HepG2 (cell line): ENCODE measurements at regions not wholly inside any gene's neighbourhood (a gene's known extent, or its start where the extent isn't known, plus 50 kb on each side); places are given as distances from the start of the nearest gene placed in this dataset.

Experiments
- ATAC-seq: fragments of 200-7000 bp; cut with Tn5 transposase; 3 replicates; pipeline ENCODE4 v1.9.1; 2020; ENCODE audit warnings: mild to moderate bottlenecking, moderate library complexity
- BruUV-seq: library from RNA; stranded (reverse); fragments of 400-500 nt; replicated peaks from 2 replicates; lab custom pipeline; 2021; lab: Mats Ljungman, UMichigan
- CTCF ChIA-PET: fragments of 300-600 bp; formaldehyde crosslinking; extraction: SDS; loops from one replicate; lab custom pipeline; 2021; ENCODE audit warnings: low total read pairs, inconsistent platforms, low intra/inter-chr PET ratio; lab: Yijun Ruan, JAX
- POLR2A ChIA-PET: fragments of 350-600 bp; sonication (Branson Sonifier 250); formaldehyde crosslinking; loops from one replicate; lab custom pipeline; 2020; ENCODE audit warnings: antibody characterized with exemption, inconsistent platforms; lab: Yijun Ruan, JAX
- DNase-seq: peaks from one replicate; pipeline ENCODE4 v3.0.0-alpha.2; 2015; ENCODE audit warnings: low spot score
- FAIRE-seq: peaks from 3 replicates; lab custom pipeline; 2011; peaks lifted over from hg19 to GRCh38; lab: Jason Lieb, UNC
- H2AFZ ChIP-seq: one replicate; pipeline ENCODE4 v1.6.1; 2011; ENCODE audit warnings: low read length, inconsistent platforms
- H3K27ac ChIP-seq: fragments of 300-600 bp; 3 replicates; pipeline ENCODE4 v1.8.0; 2011; ENCODE audit warnings: mixed run types, mild to moderate bottlenecking, mixed read lengths, low read length, inconsistent platforms; ENCODE audit not compliant: insufficient read depth; ENCODE audit errors: extremely low read length
- H3K27me3 ChIP-seq, 2 experiments: fragments of 200-600 bp in 1 of 2; 2 replicates in 1 of 2; 3 replicates in 1 of 2; pipeline versions ENCODE4 v1.6.0 to v1.8.0; 2011; ENCODE audit warnings: low read length in 2 of 2, mild to moderate bottlenecking in 2 of 2, moderate library complexity in 2 of 2, inconsistent platforms in 1 of 2; ENCODE audit not compliant: insufficient read depth in 2 of 2, control insufficient read depth in 1 of 2
- H3K36me3 ChIP-seq, 2 experiments: fragments of 200-600 bp in 1 of 2; replicated peaks in 1 of 2; 2 replicates in 1 of 2; 3 replicates in 1 of 2; pipeline versions ENCODE4 v1.5.1 to v1.8.0; 2011; ENCODE audit warnings: low read length in 2 of 2, inconsistent platforms in 1 of 2; ENCODE audit not compliant: insufficient read depth in 2 of 2, control insufficient read depth in 1 of 2
- H3K4me1 ChIP-seq: 2 replicates; pipeline ENCODE4 v1.5.1; 2012; ENCODE audit warnings: low read length, inconsistent platforms; ENCODE audit not compliant: insufficient read depth
- H3K4me2 ChIP-seq: 2 replicates; pipeline ENCODE4 v1.6.0; 2011; ENCODE audit warnings: low read depth, low read length, inconsistent platforms
- H3K4me3 ChIP-seq, 3 experiments: fragments of 200-600 bp in 1 of 3; sonication (generic), shearing (Covaris generic) in 1 of 3; replicated peaks in 1 of 3; 2 replicates each; pipeline ENCODE4 v1.5.1; 2011 to 2016; ENCODE audit warnings: low read length in 3 of 3, inconsistent platforms in 2 of 3, low read depth in 2 of 3, mild to moderate bottlenecking in 2 of 3, control low read depth in 1 of 3, mixed read lengths in 1 of 3; ENCODE audit not compliant: insufficient read depth in 1 of 3
- H3K79me2 ChIP-seq: one replicate; pipeline ENCODE4 v1.6.1; 2011; ENCODE audit warnings: low read length, inconsistent platforms; ENCODE audit not compliant: insufficient read depth
- H3K9ac ChIP-seq: 2 replicates; pipeline ENCODE4 v1.6.0; 2011; ENCODE audit warnings: mild to moderate bottlenecking, low read depth, low read length, inconsistent platforms; ENCODE audit not compliant: insufficient read depth
- H3K9me3 ChIP-seq: 2 replicates; pipeline ENCODE4 v1.5.1; 2012; ENCODE audit warnings: mild to moderate bottlenecking, low read length
- H4K20me1 ChIP-seq: 2 replicates; pipeline ENCODE4 v1.6.0; 2011; ENCODE audit warnings: inconsistent platforms, mild to moderate bottlenecking, low read length, moderate library complexity; ENCODE audit not compliant: insufficient read depth
- CEBPB ChIP-seq: IDR thresholded peaks from 2 replicates; pipeline ENCODE4 v1.6.1; 2011; ENCODE audit warnings: low read depth, low read length, improper control_type of control experiment, borderline replicate concordance
- JUN ChIP-seq: sonication (generic); formaldehyde crosslinking; IDR thresholded peaks from 2 replicates; pipeline ENCODE4 v1.4.0; 2020; ENCODE audit warnings: mild to moderate bottlenecking, missing genetic modification reagents
- MED13 ChIP-seq: sonication (generic); formaldehyde crosslinking; IDR thresholded peaks from 2 replicates; pipeline ENCODE4 v1.5.0; 2020; ENCODE audit warnings: missing genetic modification reagents
- MIER3 ChIP-seq: IDR thresholded peaks from 2 replicates; pipeline ENCODE4 v1.6.1; 2016; ENCODE audit warnings: missing compliant biosample characterization, borderline replicate concordance
- MZF1 ChIP-seq: sonication (generic); formaldehyde crosslinking; IDR thresholded peaks from 2 replicates; pipeline ENCODE4 v1.8.1; 2023; ENCODE audit warnings: mild to moderate bottlenecking, missing genetic modification reagents, borderline replicate concordance
- SMAD3 ChIP-seq: sonication (generic); formaldehyde crosslinking; IDR thresholded peaks from 2 replicates; pipeline ENCODE4 v1.4.0; 2020; ENCODE audit warnings: missing genetic modification reagents
- SMAD9 ChIP-seq: sonication (generic); formaldehyde crosslinking; IDR thresholded peaks from 2 replicates; pipeline ENCODE4 v1.5.1; 2020; ENCODE audit warnings: mild to moderate bottlenecking, missing genetic modification reagents
- TFDP1 ChIP-seq: IDR thresholded peaks from 2 replicates; pipeline ENCODE4 v1.6.1; 2016; ENCODE audit warnings: missing compliant biosample characterization, missing genetic modification reagents, borderline replicate concordance
- TSC22D2 ChIP-seq: sonication (generic); formaldehyde crosslinking; IDR thresholded peaks from 2 replicates; pipeline ENCODE4 v1.5.1; 2020; ENCODE audit warnings: missing genetic modification reagents, mild to moderate bottlenecking, borderline replicate concordance
- ZEB1 ChIP-seq: IDR thresholded peaks from 2 replicates; pipeline ENCODE4 v1.6.1; 2012; ENCODE audit warnings: mild to moderate bottlenecking, low read depth, inconsistent platforms; ENCODE audit not compliant: insufficient replicate concordance
- ZFP90 ChIP-seq: sonication (generic); formaldehyde crosslinking; IDR thresholded peaks from 2 replicates; pipeline ENCODE4 v1.8.0; 2022; ENCODE audit warnings: missing genetic modification reagents, mild to moderate bottlenecking, inconsistent platforms, borderline replicate concordance
- ZNF207 ChIP-seq: fragments of 450-650 bp; IDR thresholded peaks from 2 replicates; pipeline ENCODE4 v1.6.1; 2016; ENCODE audit warnings: antibody characterized with exemption, borderline replicate concordance
- ZNF3 ChIP-seq: IDR thresholded peaks from 2 replicates; pipeline ENCODE4 v1.7.0; 2017; ENCODE audit warnings: inconsistent platforms
- ZNF616 ChIP-seq: sonication (generic); formaldehyde crosslinking; IDR thresholded peaks from 2 replicates; pipeline ENCODE4 v1.5.0; 2020; ENCODE audit warnings: low read depth, mild to moderate bottlenecking, missing genetic modification reagents
- WGBS: methylation state at CpG from one replicate; pipeline ENCODE4 v1.1.6; 2017; ENCODE audit warnings: low lambda C conversion rate; 5-methylcytosine and 5-hydroxymethylcytosine counted together
- in situ Hi-C: cut with HindIII; loops from 2 replicates; pipeline ENCODE4 v1.10.0; 2017; ENCODE audit warnings: low pct_unique_long_range_greater_than_20kb; ENCODE audit not compliant: extremely low pct_ligation_motif_present
- intact Hi-C: fragments of 100-400 bp; cut with micrococcal nuclease; formaldehyde crosslinking; loops from one replicate; pipeline ENCODE4 v1.10.0; 2022; ENCODE audit not compliant: unreplicated experiment

- ChIA-PET POLR2A (no interaction called here), CTCF (no interaction called here)
- Histone ChIP-seq H3K79me2 (no peaks in the 10 kb centered on the region), H3K27ac (no peak overlapping the region), H2AFZ (no peak overlapping the region)
- no peak for FAIRE-seq
- TF ChIP-seq TSC22D2 (no peak), ZFP90 (CRISPR knock-in tag) (no peak), MIER3 (CRISPR knock-in tag) (no peak), CEBPB (no peak), ZNF3 (CRISPR knock-in tag) (no peak), TFDP1 (no peak), SMAD9 (CRISPR knock-in tag) (no peak), ZNF207 (no peak), MED13 (CRISPR knock-in tag) (no peak), ZNF616 (CRISPR knock-in tag) (no peak), JUN (CRISPR knock-in tag) (no peak), ZEB1 (no peak), SMAD3 (no peak), MZF1 (CRISPR knock-in tag) (no peak)
- TF ChIP-seq, all 625 proteins: peak for 0
- no TSS peak for BruUV-seq
- Histone ChIP-seq H3K4me1 (no peaks in the 10 kb centered on the region), H3K36me3 (no peaks in the 10 kb centered on the region), H3K4me2 (no peak overlapping the region), H3K9me3 (no peaks in the 10 kb centered on the region), H3K4me3 (no peak overlapping the region), H4K20me1 (no peaks in the 10 kb centered on the region), H3K9ac (no peak overlapping the region), H3K27me3 (no peaks in the 10 kb centered on the region)
- 33% methylated on average over 5 of the region's 5 CpGs for WGBS
- ATAC-seq, result no peak
- intact Hi-C loops, result no loop called here
- no peak for DNase-seq
- in situ Hi-C loops, result no loop called here
Observed at GRCh38 chr12:28938056-28938455, 211.0 kb upstream of the FAR2 start.
